GM12873 (cell line): ENCODE measurements at regions not wholly inside any gene's neighbourhood (a gene's known extent, or its start where the extent isn't known, plus 50 kb on each side); places are given as distances from the start of the nearest gene placed in this dataset.

Experiments
- TF ChIP-seq, protein P1 (sequence below): IDR thresholded peaks from 2 replicates; pipeline ENCODE4 v1.5.1; 2012; ENCODE audit warnings: low read depth, mild to moderate bottlenecking, moderate library complexity, low read length, control low read depth; ENCODE audit not compliant: insufficient read depth; ENCODE audit errors: missing control alignments

DNA sequence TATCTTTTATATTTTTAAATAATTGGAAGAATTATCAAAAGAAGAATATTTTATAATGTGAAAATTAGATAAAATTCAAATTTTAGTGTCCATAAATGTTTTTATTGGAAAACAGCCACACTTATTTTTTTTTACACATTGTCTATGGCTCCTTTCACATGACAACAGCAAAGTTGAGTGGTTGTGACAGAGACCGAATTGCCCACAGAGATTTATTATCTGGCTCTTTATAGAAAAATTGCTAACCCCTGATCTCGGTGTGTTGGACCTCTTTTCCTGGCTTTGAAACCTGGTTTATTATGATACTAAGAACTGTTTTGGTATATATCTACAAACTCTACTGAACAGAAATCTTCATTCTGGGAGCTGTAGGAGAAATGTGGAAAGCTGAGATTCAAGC lies 269.1 kb upstream of the UMPS start:
- TF ChIP-seq, protein P1, sequence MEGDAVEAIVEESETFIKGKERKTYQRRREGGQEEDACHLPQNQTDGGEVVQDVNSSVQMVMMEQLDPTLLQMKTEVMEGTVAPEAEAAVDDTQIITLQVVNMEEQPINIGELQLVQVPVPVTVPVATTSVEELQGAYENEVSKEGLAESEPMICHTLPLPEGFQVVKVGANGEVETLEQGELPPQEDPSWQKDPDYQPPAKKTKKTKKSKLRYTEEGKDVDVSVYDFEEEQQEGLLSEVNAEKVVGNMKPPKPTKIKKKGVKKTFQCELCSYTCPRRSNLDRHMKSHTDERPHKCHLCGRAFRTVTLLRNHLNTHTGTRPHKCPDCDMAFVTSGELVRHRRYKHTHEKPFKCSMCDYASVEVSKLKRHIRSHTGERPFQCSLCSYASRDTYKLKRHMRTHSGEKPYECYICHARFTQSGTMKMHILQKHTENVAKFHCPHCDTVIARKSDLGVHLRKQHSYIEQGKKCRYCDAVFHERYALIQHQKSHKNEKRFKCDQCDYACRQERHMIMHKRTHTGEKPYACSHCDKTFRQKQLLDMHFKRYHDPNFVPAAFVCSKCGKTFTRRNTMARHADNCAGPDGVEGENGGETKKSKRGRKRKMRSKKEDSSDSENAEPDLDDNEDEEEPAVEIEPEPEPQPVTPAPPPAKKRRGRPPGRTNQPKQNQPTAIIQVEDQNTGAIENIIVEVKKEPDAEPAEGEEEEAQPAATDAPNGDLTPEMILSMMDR, result no peak

DNA sequence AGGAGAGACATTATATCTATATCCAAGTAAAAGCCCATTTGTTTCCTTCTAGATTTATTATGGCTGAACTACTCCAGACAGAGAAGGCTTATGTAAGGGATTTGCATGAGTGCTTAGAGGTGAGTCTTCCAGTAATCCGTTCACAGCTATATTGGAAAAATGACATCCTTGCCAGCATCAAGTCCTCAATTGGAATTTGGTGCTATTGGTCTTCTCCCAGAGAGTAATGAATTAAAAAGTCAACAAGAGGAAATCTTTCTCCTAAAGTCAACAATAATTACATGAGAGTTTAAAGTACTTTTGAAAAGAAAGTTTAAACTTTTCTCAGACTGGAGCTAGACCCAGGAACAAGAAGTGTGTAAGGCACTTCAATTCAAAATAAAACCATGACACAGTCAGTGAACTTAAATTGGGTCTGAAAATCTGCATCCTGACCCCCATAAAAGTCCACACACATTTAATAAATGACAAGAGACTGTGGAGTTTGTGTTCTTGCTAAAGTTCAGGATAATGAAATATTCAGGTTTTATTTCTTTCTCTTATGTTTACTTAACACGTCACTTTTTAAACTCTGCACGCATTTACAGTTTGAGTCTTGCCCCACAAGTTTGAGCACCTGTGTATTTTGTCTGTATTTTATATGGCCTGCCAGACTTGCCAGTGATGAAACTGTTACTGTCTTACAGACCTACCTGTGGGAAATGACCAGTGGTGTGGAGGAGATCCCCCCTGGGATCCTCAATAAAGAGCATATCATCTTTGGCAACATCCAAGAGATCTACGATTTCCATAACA lies 268.2 kb upstream of the UMPS start:
- TF ChIP-seq, protein P1, result no peak

DNA sequence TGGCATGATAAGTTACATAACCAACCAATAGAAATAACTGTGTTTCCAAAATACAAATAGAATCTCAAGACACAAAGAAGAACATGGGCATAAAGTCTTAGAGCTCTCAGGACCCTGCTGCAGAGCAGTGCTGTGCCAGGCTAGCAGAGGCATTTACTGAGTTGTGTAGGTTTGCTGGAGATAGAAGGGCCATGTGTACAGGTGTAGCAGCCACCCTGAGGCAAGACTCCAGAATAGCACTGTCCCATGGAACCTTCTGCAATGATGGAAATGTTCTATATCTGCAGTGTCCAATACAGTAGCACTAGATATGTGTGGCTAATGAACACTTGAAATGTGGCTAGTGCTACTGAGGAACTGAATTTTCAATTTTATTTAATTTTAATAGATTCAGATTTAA lies 267.0 kb upstream of the UMPS start:
- TF ChIP-seq, protein P1, result peak; percentile 5

DNA sequence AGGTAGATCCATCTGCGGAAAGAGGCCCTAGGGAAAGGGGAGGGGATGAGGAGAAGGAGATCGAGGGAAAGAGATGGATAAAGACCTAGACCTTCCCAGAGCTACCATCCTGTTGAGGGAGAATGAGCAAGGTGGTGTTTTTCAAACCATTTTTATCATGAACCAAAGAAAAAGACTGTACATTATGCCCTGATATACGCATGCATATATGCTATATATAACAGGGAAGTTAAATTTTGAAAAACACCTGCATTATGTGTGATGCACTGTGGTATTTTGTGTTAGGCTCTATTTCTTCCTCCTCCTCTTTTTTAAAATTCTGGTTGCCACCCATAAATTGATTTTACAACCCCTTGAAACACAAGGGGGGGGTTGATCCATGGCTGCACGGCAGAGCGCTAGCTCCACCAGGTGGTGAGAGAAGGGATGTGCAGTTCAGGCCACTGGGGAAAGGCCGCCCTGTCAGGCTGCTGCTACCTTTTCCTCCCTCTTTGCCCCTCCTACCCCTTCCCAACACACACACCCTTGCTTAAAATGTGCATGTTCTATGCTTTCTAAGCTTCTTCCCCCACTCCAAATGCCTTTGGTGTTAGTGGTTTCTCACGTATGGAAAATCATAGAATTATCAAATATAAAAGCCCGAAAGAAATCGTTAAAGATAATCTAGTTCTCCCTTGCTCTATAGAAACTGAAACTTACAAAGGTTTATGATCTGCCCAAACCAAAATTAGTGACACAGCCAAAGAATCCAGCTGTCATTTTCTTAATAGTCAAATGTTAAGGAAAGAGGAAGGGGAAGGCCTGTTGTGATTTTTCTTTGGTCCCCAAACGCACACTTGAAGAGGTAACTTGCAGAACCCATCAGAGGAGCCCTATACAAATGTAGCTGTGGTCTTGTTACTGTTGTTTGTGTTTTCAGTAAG lies 262.0 kb upstream of the UMPS start:
- TF ChIP-seq, protein P1, result peak; percentile 98

DNA sequence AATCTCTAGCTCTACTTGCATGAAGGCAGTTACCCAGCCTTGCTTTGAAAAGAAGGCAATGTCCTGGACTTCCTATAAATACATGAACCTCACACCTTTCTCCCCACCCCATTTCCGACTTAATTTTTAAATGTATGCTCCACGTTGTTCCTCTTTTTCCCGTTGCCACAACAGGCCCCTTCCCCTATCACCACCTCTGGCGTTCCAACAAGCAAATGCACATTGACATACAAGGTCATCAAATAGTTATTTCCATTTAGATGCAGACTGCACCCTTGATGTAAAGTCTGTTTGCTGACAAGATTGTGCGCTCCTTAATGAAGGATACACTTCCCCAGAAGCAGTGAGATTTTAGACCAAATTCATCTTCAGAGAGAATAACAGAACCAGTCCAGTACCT lies 260.7 kb upstream of the UMPS start:
- TF ChIP-seq, protein P1, result no peak

DNA sequence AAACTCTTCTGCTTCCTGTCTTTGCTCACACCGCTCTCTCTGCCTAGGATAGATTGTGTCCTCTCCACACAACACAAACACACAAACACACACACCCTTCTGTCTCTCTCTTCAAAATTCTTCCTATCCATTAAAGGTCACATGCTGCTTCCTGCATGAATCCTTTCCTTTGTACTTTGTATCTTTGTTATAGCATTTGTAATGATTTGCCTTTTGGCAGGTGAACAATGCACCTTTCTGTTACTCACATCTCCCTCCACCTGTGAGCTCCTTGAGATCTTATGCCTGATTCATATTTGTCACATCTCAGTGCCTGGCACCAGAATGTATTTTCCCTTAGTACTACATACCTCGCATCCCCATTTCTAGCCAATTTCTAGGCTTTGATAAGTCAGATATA lies 251.4 kb upstream of the UMPS start:
- TF ChIP-seq, protein P1, result no peak

DNA sequence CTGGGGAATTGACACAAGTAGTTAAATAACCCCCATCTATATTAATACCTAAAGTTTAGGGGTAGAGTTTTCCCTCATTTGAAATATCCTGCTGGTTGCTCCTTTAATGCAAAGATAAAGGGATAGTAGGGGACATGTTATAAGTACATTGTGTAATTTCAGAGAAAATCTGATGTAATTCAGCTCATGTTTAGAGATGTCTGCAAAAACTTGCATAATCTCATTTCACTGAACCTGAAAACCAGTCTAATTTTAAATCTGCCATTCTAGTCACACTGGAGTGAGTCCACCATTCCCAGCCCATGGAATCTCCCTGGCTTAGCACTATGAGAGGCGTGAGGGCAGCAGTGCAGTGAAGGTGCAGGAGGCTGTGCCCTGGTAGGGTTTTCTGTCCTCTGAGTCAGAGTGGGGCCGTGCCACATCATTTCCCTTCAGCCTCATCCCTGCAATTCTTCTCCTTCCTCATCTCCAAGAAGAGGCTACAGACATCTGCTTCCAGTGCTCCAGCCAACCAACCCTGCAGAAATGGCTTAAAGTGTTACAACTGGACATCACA lies 246.3 kb upstream of the UMPS start:
- TF ChIP-seq, protein P1, result no peak
